Hepatocyte (in vitro differentiated cells): ENCODE measurements at regions not wholly inside any gene's neighbourhood (a gene's known extent, or its start where the extent isn't known, plus 50 kb on each side); places are given as distances from the start of the nearest gene placed in this dataset.

ENCODE experiments used
- DNase-seq: peaks from one replicate; pipeline ENCODE4 v3.0.0-alpha.2; 2016; ENCODE audit warnings: low spot score
- H2AFZ ChIP-seq: fragments of 200-600 bp; sonication (generic); 2 replicates; pipeline ENCODE4 v1.6.0; 2016; ENCODE audit warnings: antibody characterized with exemption, mild to moderate bottlenecking
- H3K27ac ChIP-seq: fragments of 200-600 bp; sonication (generic); 2 replicates; pipeline ENCODE4 v1.5.1; 2016; ENCODE audit warnings: mild to moderate bottlenecking
- H3K27me3 ChIP-seq: fragments of 200-600 bp; sonication (generic); 2 replicates; pipeline ENCODE4 v1.6.1; 2016
- H3K36me3 ChIP-seq: fragments of 200-600 bp; sonication (generic); replicated peaks from 2 replicates; pipeline ENCODE4 v1.5.1; 2016; ENCODE audit warnings: low read depth; ENCODE audit not compliant: insufficient read depth
- H3K4me1 ChIP-seq: fragments of 200-600 bp; sonication (generic); 2 replicates; pipeline ENCODE4 v1.5.1; 2016; ENCODE audit warnings: mild to moderate bottlenecking, moderate library complexity; ENCODE audit not compliant: insufficient read depth
- H3K4me2 ChIP-seq: fragments of 200-600 bp; sonication (generic); 2 replicates; pipeline ENCODE4 v1.6.0; 2016
- H3K4me3 ChIP-seq: fragments of 200-600 bp; sonication (generic); 2 replicates; pipeline ENCODE4 v1.5.1; 2016; ENCODE audit warnings: mild to moderate bottlenecking
- H3K79me2 ChIP-seq: fragments of 200-600 bp; sonication (generic); 2 replicates; pipeline ENCODE4 v1.6.0; 2017; ENCODE audit warnings: mild to moderate bottlenecking
- H3K9me2 ChIP-seq: fragments of 200-600 bp; sonication (generic); replicated peaks from 2 replicates; pipeline ENCODE4 v1.6.0; 2017; ENCODE audit warnings: mild to moderate bottlenecking; ENCODE audit not compliant: insufficient read depth
- H3K9me3 ChIP-seq: fragments of 200-600 bp; sonication (generic); 2 replicates; pipeline ENCODE4 v1.5.1; 2016; ENCODE audit warnings: low read depth, mild to moderate bottlenecking
- H4K20me1 ChIP-seq: fragments of 200-600 bp; sonication (generic); 2 replicates; pipeline ENCODE4 v1.6.0; 2016; ENCODE audit warnings: mild to moderate bottlenecking; ENCODE audit not compliant: insufficient read depth, poor library complexity, severe bottlenecking
- EZH2 ChIP-seq: fragments of 200-600 bp; sonication (generic); IDR thresholded peaks from 2 replicates; pipeline ENCODE4 v1.6.1; 2016; ENCODE audit warnings: antibody characterized with exemption, mild to moderate bottlenecking, borderline replicate concordance
- EZH2phosphoT487 ChIP-seq: fragments of 200-600 bp; sonication (generic); IDR thresholded peaks from one replicate; pipeline ENCODE4 v1.6.1; 2018; ENCODE audit warnings: antibody characterized with exemption, mild to moderate bottlenecking, low read depth, moderate library complexity; ENCODE audit not compliant: unreplicated experiment, severe bottlenecking
- WGBS: methylation state at CpG from one replicate; pipeline ENCODE4 v1.1.6; 2016; ENCODE audit warnings: low lambda C conversion rate; ENCODE audit errors: missing lambda C conversion rate; 5-methylcytosine and 5-hydroxymethylcytosine counted together
- TF ChIP-seq, protein P1 (sequence below): fragments of 200-600 bp; sonication (generic); IDR thresholded peaks from 2 replicates; pipeline ENCODE4 v1.5.1; 2016; ENCODE audit warnings: antibody characterized with exemption, mild to moderate bottlenecking; ENCODE audit not compliant: poor library complexity

GRCh38 chr12:75825686-75826085 is 205.9 kb downstream of the PHLDA1 start:
- TF ChIP-seq EZH2phosphoT487: no peak
- Histone ChIP-seq H3K9me2 (no peaks in the 10 kb centered on the region), H3K9me3 (no peaks in the 10 kb centered on the region), H3K79me2 (no peaks in the 10 kb centered on the region), H3K4me2 (no peak overlapping the region), H2AFZ (no peak overlapping the region), H3K4me3 (no peak overlapping the region), H3K27me3 (no peaks in the 10 kb centered on the region), H4K20me1 (no peaks in the 10 kb centered on the region), H3K36me3 (no peaks in the 10 kb centered on the region), H3K27ac (no peak overlapping the region), H3K4me1 (peaks cover 5% of the 10 kb centered on the region)
- DNase-seq: no peak
- 52% methylated on average over 4 of the region's 4 CpGs for WGBS

DNA sequence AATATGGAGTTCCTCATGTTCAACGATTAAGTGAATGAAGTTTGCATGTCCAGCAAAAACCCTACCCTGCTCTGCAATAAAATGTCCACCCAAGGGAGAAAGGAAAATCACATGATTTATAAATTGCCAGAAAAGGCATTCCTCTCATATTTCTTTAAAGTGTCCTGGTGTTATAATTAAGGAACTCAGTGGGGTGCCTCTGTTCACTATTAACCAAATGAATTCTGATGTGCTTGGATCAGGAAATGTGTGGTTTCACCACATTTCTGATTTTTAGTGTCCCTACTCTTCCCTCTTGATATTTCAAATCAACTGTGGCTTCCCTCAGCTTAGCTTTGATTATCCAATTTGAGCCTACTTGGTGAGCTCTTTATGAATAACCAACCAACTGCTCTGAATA is 208.1 kb downstream of the PHLDA1 start:
- H4K20me1 ChIP-seq: no peaks in the 10 kb centered on the region
- H3K9me3 ChIP-seq: no peaks in the 10 kb centered on the region
- H3K4me1 ChIP-seq: peaks cover 5% of the 10 kb centered on the region
- H3K79me2 ChIP-seq: no peaks in the 10 kb centered on the region
- TF ChIP-seq EZH2: no peak
- TF ChIP-seq, protein P1, sequence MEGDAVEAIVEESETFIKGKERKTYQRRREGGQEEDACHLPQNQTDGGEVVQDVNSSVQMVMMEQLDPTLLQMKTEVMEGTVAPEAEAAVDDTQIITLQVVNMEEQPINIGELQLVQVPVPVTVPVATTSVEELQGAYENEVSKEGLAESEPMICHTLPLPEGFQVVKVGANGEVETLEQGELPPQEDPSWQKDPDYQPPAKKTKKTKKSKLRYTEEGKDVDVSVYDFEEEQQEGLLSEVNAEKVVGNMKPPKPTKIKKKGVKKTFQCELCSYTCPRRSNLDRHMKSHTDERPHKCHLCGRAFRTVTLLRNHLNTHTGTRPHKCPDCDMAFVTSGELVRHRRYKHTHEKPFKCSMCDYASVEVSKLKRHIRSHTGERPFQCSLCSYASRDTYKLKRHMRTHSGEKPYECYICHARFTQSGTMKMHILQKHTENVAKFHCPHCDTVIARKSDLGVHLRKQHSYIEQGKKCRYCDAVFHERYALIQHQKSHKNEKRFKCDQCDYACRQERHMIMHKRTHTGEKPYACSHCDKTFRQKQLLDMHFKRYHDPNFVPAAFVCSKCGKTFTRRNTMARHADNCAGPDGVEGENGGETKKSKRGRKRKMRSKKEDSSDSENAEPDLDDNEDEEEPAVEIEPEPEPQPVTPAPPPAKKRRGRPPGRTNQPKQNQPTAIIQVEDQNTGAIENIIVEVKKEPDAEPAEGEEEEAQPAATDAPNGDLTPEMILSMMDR: no peak
- TF ChIP-seq EZH2phosphoT487: no peak
- no peaks in the 10 kb centered on the region for H3K27me3 ChIP-seq
- no peaks in the 10 kb centered on the region for H3K36me3 ChIP-seq
- H3K9me2 ChIP-seq: no peaks in the 10 kb centered on the region
- H2AFZ ChIP-seq: no peak overlapping the region
- 100% methylated on average over 1 of the region's 1 CpG for WGBS
- H3K27ac ChIP-seq: no peak overlapping the region
- DNase-seq: no peak
- no peak overlapping the region for H3K4me3 ChIP-seq
- no peak overlapping the region for H3K4me2 ChIP-seq

DNA sequence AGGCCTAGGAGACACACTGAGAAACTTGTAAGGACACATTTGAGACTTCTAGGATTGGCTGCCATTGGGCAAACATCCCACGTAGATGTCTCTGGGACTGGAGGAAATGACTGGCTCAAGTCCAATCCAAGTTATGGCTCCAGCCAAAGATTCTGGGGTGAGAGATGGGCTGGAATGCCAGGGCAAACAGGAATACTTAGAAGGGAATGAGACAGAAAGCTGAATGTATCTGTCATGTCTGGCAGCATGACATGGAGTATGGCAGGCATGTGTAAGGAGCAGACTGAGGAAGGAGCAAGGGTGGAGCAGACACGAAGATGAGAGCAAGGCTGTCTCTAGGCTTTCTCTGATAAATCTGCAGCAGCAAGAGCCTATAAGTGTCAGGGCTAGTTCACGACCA is 209.2 kb downstream of the PHLDA1 start:
- DNase-seq: no peak
- Histone ChIP-seq H3K36me3 (no peaks in the 10 kb centered on the region), H4K20me1 (no peaks in the 10 kb centered on the region), H3K4me3 (no peak overlapping the region), H2AFZ (no peak overlapping the region), H3K9me2 (no peaks in the 10 kb centered on the region), H3K79me2 (no peaks in the 10 kb centered on the region), H3K9me3 (no peaks in the 10 kb centered on the region), H3K27me3 (no peaks in the 10 kb centered on the region), H3K4me2 (no peak overlapping the region), H3K4me1 (peaks cover 5% of the 10 kb centered on the region), H3K27ac (no peak overlapping the region)
- 85% methylated on average over 3 of the region's 3 CpGs for WGBS
- TF ChIP-seq EZH2phosphoT487: no peak
- no peak for TF ChIP-seq EZH2
- TF ChIP-seq, protein P1: no peak

DNA sequence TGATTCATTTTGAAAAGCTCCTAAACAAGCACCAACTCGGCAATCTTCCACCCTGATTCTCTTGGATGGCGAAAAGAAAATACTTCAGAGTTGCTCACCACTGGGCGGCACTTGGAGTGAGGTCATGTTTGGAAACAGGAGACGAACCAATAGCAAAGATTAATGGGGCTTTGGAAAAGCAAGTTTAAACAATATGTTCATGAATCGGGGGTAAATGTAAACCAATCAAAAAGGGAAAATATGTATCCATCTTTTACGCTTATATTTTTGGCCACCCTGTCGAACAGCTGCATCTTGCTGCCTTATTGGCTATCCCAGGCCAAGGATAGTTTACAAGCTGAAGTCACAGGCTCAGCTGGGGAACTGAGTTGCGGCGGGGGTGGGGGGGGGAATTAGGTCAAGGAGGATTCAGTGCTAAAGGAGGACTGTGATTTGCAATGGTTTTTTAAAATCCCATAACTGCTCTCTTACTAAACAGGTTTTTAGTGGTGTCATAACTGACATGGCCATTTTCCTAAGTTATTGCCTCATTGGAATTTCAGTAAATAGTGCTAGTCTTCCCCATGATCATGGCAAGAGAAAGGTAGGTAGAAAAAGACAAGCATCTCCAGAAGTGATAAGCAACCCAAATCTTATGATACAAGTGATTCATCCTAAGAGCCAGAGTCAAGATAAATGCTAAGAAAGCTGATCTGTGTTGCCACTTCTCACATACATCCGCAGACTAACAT is 210.6 kb downstream of the PHLDA1 start:
- H3K4me2 ChIP-seq: no peak overlapping the region
- H2AFZ ChIP-seq: no peak overlapping the region
- 86% methylated on average over 10 of the region's 10 CpGs for WGBS

More for the DNA sequence above, 210.6 kb downstream of the PHLDA1 start:
- Histone ChIP-seq H3K9me2 (no peaks in the 10 kb centered on the region), H3K36me3 (no peaks in the 10 kb centered on the region), H4K20me1 (no peaks in the 10 kb centered on the region), H3K27me3 (no peaks in the 10 kb centered on the region), H3K27ac (no peak overlapping the region), H3K79me2 (no peaks in the 10 kb centered on the region), H3K4me1 (peaks cover 5% of the 10 kb centered on the region), H3K4me3 (no peak overlapping the region), H3K9me3 (no peaks in the 10 kb centered on the region)
- TF ChIP-seq EZH2 (no peak), EZH2phosphoT487 (no peak)
- TF ChIP-seq, protein P1: no peak
- DNase-seq: no peak
